ENCODE measurements at regions not wholly inside any gene's neighbourhood (a gene's known extent, or its start where the extent isn't known, plus 50 kb on each side); places are given as distances from the start of the nearest gene placed in this dataset.
"Not testable (repeated sequence)": the region's sequence is repeated elsewhere in the genome, so short reads cannot be mapped to it uniquely, and the experiment has no call there.

GRCh38 chr12:114616081-114616480, 67.9 kb downstream of the TBX3 start:
- no peak for DNase-seq (ENCODE audit: low read depth)

GRCh38 chr12:114614040-114614439, 69.9 kb downstream of the TBX3 start:
- no peak for DNase-seq (ENCODE audit: low read depth)

- no peak for DNase-seq (ENCODE audit: low read depth)
Measured at GRCh38 chr12:114612062-114612461, 71.9 kb downstream of the TBX3 start.

GRCh38 chr12:114611145-114612018, 72.6 kb downstream of the TBX3 start:
- DNase-seq (ENCODE audit: low read depth), result no peak

- no peak for DNase-seq (ENCODE audit: low read depth)
Measured at GRCh38 chr12:114608509-114608908, 75.5 kb downstream of the TBX3 start.

GRCh38 chr12:114605918-114606317, 78.1 kb downstream of the TBX3 start:
- DNase-seq (ENCODE audit: low read depth), result no peak

GRCh38 chr12:114604606-114605005, 79.4 kb downstream of the TBX3 start:
- no peak for DNase-seq (ENCODE audit: low read depth)

- not testable (repeated sequence) for DNase-seq (ENCODE audit: low read depth)
Measured at GRCh38 chr12:114600584-114600983, 83.4 kb downstream of the TBX3 start.

- DNase-seq (ENCODE audit: low read depth), result no peak
Measured at GRCh38 chr12:114598111-114598510, 85.9 kb downstream of the TBX3 start.

GRCh38 chr12:114592946-114593345, 91.0 kb downstream of the TBX3 start:
- DNase-seq (ENCODE audit: low read depth), result no peak

GRCh38 chr12:114588061-114588460, 95.9 kb downstream of the TBX3 start:
- DNase-seq (ENCODE audit: low read depth), result no peak

- no peak for DNase-seq (ENCODE audit: low read depth)
Measured at GRCh38 chr12:114580306-114580705, 103.7 kb downstream of the TBX3 start.

GRCh38 chr12:114579389-114579788, 104.6 kb downstream of the TBX3 start:
- DNase-seq (ENCODE audit: low read depth), result no peak

GRCh38 chr12:114562654-114563053, 121.3 kb downstream of the TBX3 start:
- DNase-seq (ENCODE audit: low read depth), result no peak

GRCh38 chr12:114555451-114555850, 128.5 kb downstream of the TBX3 start:
- no peak for DNase-seq (ENCODE audit: low read depth)

GRCh38 chr12:114547636-114548035, 136.3 kb downstream of the TBX3 start:
- DNase-seq (ENCODE audit: low read depth), result no peak

GRCh38 chr12:114530417-114530816, 124.5 kb upstream of the TBX5 start:
- DNase-seq (ENCODE audit: low read depth), result no peak

GRCh38 chr12:114529966-114530365, 124.0 kb upstream of the TBX5 start:
- no peak for DNase-seq (ENCODE audit: low read depth)

- no peak for DNase-seq (ENCODE audit: low read depth)
Measured at GRCh38 chr12:114528766-114529165, 122.8 kb upstream of the TBX5 start.

- not testable (repeated sequence) for DNase-seq (ENCODE audit: low read depth)
Measured at GRCh38 chr12:114521160-114521559, 115.2 kb upstream of the TBX5 start.

- no peak for DNase-seq (ENCODE audit: low read depth)
Measured at GRCh38 chr12:114512351-114512750, 106.4 kb upstream of the TBX5 start.

- DNase-seq (ENCODE audit: low read depth), result peak; percentile 60
Measured at GRCh38 chr12:114508529-114509129, 102.7 kb upstream of the TBX5 start.

GRCh38 chr12:114506651-114507050, 100.7 kb upstream of the TBX5 start:
- no peak for DNase-seq (ENCODE audit: low read depth)
